GOT3 (cell line): ENCODE measurements at regions not wholly inside any gene's neighbourhood (a gene's known extent, or its start where the extent isn't known, plus 50 kb on each side); places are given as distances from the start of the nearest gene placed in this dataset.
"Not testable (repeated sequence)": the region's sequence is repeated elsewhere in the genome, so short reads cannot be mapped to it uniquely, and the experiment has no call there.

Source experiments
- DNase-seq: peaks from one replicate; lab custom pipeline; 2025; ENCODE audit warnings: mixed read lengths; lab: John Stamatoyannopoulos, UW

DNA sequence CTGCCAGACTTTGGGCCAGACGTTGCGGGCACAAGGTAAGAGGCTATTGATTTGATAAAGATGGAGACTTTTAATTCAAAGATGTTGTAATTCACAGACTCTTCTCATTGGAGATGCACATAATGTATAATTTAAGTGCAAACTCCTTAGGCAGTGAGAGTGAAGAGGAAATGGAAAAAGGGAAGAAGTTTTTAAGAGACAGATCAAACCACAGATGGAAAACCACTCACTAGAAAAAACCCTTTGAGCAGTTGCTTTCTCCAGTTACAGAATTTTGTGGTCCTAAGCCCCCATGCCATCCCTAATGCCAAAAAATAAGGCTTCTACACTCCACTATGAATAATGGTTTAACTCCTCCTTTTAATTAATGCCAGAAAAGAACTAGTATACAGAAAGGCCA lies 977.1 kb upstream of the PRKX start:
- no peak for DNase-seq

- DNase-seq, result no peak
Observed at GRCh38 chrX:4682636-4683035, 969.2 kb upstream of the PRKX start.

- no peak for DNase-seq
Observed at GRCh38 chrX:4675686-4676300, 962.3 kb upstream of the PRKX start.

DNA sequence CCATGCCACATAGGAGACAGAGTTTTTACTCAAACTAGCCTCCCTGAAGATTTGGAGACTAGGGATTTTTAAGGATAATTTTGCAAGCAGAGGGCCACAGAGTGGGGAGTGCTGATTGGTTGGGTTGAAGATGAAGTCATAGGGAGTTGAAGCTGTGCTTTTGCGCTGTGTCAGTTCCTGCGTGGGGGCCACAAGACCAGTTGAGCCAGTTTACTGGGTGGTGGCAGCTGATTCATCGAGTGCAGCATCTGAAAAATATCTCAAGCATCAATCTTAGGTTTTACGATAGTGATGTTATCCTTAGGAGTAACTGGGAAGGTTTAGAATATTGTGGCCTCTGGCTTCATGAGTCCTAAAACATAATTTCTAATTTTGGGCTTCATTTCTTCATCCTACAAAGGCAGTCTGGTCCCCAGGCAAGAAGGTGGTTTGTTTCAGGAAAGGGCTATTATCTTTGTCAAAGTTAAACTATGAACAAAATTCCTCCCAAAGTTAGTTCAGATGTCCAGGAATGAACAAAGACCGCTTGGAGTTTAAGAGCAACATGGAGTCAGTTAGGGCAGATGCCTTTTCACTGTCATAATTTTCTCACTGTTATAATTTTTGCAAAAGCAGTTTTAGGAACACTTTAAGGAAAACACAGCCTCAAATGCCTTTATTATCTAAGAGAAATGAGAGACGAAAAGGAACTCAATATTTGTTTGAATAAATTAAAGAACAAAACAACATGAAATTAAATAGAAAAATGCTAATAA lies 960.8 kb upstream of the PRKX start:
- no peak for DNase-seq

- DNase-seq, result no peak
Observed at GRCh38 chrX:4671344-4671743, 957.9 kb upstream of the PRKX start.

DNA sequence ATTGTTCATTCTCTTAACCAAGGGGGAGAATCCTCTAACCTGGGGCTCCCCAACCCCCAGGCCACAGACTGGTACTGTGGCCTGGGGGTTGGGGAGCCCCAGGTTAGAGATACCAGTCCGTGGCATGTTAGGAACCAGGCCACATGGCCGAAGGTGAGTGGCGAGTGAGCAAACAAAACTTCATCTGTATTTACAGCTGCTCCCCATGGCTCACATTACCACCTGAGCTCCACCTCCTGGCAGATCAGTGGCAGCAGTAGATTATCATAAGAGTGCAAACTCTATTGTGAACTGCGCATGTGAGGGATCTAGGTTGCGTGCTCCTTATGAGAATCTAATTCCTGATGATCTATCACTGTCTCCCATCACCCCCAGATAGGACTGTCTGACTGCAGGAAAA lies 957.2 kb upstream of the PRKX start:
- DNase-seq, result no peak

DNA sequence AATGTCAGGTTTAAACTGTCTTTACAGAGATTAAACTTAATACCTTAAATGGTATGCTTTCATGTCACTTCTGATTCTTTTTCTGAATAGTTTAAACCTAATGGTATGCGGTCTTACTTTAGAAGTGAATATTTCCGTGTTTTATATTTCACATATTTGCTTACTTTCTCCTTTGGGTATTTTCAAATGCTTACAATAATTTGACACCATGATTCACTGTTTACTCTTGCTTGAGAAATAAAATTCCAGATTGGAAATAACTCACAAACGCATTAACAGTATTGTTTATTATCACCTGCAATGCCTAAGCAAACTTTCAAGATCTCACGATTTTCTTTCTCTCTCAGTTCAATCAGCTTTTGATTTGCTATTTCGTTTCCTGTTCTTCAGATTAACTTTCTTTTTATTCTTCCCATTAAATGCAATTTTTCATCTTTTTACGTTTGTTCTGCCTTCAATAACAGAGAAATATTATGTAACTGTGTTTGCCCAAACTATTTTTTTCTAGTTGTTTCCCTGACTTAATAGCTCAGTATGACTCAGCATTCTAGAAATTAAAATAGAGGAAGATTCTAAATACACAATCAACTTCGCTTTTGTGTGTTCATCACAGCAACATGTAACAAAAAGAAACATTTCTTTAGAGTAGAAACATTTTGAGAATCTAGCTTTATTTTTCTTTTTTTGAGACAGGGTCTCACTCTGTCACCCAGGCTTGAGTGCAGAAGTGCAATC lies 955.5 kb upstream of the PRKX start:
- no peak for DNase-seq

GRCh38 chrX:4663085-4663484 lies 949.6 kb upstream of the PRKX start:
- no peak for DNase-seq

- no peak for DNase-seq
Observed at GRCh38 chrX:4661771-4662170, 948.3 kb upstream of the PRKX start.

- no peak for DNase-seq
Observed at GRCh38 chrX:4656419-4656818, 943.0 kb upstream of the PRKX start.

DNA sequence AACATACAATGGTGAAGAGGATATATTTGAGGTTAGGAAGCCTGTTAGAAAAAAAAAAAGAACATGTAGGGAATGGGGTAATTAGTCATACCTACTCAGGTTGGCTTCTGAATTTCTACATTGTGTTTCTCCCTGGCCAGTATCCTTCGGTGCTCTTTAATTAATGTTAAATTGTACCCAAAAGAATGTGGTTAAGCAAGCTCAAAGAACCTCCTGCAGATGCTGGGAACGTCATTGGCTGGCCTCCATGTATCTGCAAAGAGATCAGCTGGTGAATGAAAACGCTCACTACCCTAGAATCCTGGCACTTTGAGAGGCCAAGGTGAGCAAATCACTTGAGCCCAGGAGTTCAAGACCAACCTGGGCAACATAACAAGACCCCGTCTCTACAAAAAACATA lies 942.3 kb upstream of the PRKX start:
- DNase-seq, result no peak

- DNase-seq, result no peak
Observed at GRCh38 chrX:4642114-4642513, 928.7 kb upstream of the PRKX start.

GRCh38 chrX:4638036-4638435 lies 924.6 kb upstream of the PRKX start:
- DNase-seq, result no peak

DNA sequence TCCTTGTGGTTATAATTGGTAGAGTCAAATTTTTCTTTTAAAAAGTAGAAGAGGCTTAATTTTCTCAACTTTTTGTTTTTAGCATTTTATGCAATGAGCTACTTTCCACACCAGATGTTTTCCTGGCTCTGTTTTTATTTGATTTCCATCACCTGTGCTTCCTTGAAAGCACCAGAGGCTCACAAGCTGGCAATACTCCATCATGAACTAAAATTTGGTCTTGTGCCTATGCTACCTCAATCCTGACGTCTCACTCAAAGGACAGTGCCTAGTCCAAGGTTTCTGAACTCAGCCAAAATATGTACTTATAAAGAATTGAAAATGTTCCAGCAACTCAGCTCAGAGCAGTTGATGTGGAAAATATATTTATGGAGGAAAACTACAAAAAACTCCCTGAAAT lies 914.0 kb upstream of the PRKX start:
- DNase-seq, result no peak

DNA sequence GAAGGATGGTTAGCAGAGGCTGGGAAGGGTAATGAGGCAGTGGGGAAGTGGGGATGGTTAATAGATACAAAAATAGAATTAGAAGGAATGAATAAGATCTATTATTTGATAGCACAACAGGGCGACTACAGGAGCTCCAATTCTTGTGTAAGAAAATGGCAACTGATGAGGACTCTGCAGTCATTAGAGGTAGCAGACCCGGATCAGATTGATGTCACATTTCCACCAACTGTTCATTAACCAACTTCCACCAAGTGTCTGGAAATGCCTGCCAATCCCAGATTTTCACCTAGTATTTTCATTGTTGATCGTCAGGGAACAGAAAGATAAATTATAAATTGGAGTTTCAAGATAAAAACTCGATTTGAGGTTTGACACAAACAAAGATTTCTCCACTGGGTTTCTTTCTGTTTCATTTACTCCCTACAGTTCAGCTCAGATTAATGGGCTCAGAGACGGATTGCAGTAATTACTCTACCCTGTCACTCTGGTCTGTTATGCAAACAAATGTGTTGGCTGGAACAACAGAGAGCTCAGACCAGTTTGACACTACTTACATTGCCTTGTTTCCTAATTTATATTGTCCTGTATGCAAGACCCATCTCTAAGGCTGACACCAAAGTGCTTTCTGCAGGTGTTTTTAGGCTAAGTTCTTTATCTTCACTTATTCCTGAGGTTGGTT lies 909.2 kb upstream of the PRKX start:
- DNase-seq, result no peak

GRCh38 chrX:4613651-4614050 lies 900.2 kb upstream of the PRKX start:
- not testable (repeated sequence) for DNase-seq

- no peak for DNase-seq
Observed at GRCh38 chrX:4588893-4589292, 875.4 kb upstream of the PRKX start.

DNA sequence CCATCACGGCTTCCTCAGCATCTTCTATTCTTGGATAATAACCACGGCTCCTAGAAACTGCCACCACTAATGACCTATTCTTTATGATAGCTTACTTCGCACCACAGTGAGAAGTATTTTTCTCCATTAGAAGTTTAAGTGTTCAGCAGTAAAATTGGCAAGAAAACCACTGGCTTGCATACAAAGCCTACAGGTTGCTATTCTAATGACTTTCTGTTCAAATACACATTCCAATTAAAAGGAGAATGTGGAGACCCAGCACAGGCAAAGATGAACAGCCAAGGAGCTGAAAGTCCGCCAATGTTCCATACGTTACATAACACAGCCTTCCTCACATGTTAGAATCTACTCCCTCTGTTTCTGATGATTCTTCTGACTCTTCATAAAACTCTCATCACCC lies 875.0 kb upstream of the PRKX start:
- no peak for DNase-seq

GRCh38 chrX:4588056-4588455 lies 874.6 kb upstream of the PRKX start:
- DNase-seq, result no peak

DNA sequence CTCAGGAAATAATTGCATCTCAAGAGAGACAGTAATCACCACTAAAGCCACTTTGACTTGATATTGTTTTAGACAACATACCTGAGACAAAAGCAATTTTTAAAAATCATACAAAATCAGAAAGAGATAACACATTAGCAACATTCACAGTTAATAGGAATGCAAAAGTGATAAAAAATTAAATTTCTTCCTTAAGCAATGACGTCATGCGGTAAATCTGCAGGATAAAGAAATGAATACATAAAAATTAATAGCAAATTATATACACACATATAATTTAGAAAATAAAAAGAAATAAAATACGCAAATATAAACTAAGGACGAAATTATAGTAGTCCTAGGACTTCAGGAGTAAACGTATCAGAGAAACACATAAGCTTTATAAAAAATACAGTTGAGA lies 866.5 kb upstream of the PRKX start:
- no peak for DNase-seq

DNA sequence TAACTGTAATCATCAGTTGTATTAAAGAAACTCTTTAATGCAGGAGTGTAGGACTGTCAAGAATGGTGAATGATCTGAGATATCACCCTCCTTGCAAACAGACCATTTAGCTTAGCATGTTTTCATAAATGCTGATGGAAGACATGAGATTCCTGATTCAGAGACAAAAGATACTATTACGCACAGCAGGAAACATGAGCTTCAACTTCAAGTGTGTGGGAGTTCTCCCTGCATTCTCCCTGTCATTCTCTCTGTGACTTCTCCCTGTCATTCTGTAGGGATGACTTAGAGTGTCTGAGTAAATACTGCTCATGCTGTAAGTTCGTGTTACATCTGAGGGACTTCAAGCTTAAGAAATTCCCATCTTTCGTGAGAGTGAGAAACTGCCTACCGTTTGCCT lies 866.0 kb upstream of the PRKX start:
- DNase-seq, result no peak

GRCh38 chrX:4572691-4573090 lies 859.2 kb upstream of the PRKX start:
- no peak for DNase-seq

- DNase-seq, result no peak
Observed at GRCh38 chrX:4570151-4570550, 856.7 kb upstream of the PRKX start.
